ENCODE measurements at regions not wholly inside any gene's neighbourhood (a gene's known extent, or its start where the extent isn't known, plus 50 kb on each side); places are given as distances from the start of the nearest gene placed in this dataset.

DNA sequence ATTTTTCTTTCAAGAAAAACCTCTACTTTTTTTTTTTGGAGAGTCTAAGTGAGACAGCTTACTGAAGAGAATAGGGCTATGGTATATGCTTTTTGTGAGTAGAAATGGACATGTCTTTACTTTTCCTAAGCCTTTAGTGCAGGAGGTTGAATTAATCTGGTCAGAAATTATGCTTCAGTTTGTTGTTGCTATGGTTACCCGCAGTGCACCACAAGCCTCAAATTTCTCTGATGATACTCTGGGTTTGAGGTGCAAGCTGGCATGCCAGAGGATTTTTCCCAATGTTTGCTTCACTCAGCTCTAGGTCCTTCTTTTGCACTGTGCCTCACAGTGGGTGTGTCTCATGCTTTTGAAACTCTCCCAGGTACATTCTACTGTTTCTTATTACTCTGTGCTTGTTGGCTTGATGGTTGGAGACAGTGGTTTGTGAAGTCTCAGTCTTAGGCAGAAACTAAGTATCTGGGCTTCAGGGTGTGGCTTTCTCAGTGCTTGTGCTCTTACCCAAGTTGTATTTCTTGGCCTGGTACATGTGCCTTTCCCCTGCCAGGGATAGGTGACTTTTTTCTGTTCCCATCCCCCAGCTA, 278.3 kb downstream of the RBM43 start:
- WGBS (ENCODE audit: insufficient coverage, low lambda C conversion rate), result no CpG with 5 or more reads among the region's 1 CpG
- DNase-seq, result no peak

GRCh38 chr2:150981826-150982225, 279.8 kb downstream of the RBM43 start:
- H3K4me3 ChIP-seq (ENCODE audit: low read length), result no peak overlapping the region
- peak overlapping the region; percentile 29 for H3K27ac ChIP-seq (ENCODE audit: low read length)
- no peaks in the 10 kb centered on the region for H3K9me3 ChIP-seq (ENCODE audit: control insufficient read depth, low read depth, low read length)
- DNase-seq, result peak; percentile 21 to 37
- H3K36me3 ChIP-seq (ENCODE audit: control insufficient read depth, insufficient read depth, low read length), result no peaks in the 10 kb centered on the region
- no peaks in the 10 kb centered on the region for H3K4me1 ChIP-seq (ENCODE audit: control insufficient read depth, insufficient read depth, low read length)
- WGBS (ENCODE audit: insufficient coverage, low lambda C conversion rate), result no CpG with 5 or more reads among the region's 2 CpGs
- H3K27me3 ChIP-seq (ENCODE audit: control insufficient read depth, insufficient read depth, low read length), result no peaks in the 10 kb centered on the region

More for the DNA sequence above, 278.3 kb downstream of the RBM43 start:
- no peaks in the 10 kb centered on the region for H3K36me3 ChIP-seq (ENCODE audit: control insufficient read depth, insufficient read depth, low read length)
- H3K27ac ChIP-seq (ENCODE audit: low read length), result no peak overlapping the region
- H3K4me3 ChIP-seq (ENCODE audit: low read length), result no peak overlapping the region
- no peaks in the 10 kb centered on the region for H3K9me3 ChIP-seq (ENCODE audit: control insufficient read depth, low read depth, low read length)
- no peaks in the 10 kb centered on the region for H3K27me3 ChIP-seq (ENCODE audit: control insufficient read depth, insufficient read depth, low read length)
- no peaks in the 10 kb centered on the region for H3K4me1 ChIP-seq (ENCODE audit: control insufficient read depth, insufficient read depth, low read length)

- Histone ChIP-seq H3K27me3 (ENCODE audit: control insufficient read depth, insufficient read depth, low read length) (no peaks in the 10 kb centered on the region), H3K4me3 (ENCODE audit: low read length) (no peak overlapping the region), H3K36me3 (ENCODE audit: control insufficient read depth, insufficient read depth, low read length) (no peaks in the 10 kb centered on the region), H3K4me1 (ENCODE audit: control insufficient read depth, insufficient read depth, low read length) (no peaks in the 10 kb centered on the region), H3K9me3 (ENCODE audit: control insufficient read depth, low read depth, low read length) (no peaks in the 10 kb centered on the region), H3K27ac (ENCODE audit: low read length) (no peak overlapping the region)
- WGBS (ENCODE audit: insufficient coverage, low lambda C conversion rate), result no CpG with 5 or more reads among the region's 3 CpGs
- DNase-seq, result no peak
Measured at GRCh38 chr2:150978053-150978452, 283.6 kb downstream of the RBM43 start.

DNA sequence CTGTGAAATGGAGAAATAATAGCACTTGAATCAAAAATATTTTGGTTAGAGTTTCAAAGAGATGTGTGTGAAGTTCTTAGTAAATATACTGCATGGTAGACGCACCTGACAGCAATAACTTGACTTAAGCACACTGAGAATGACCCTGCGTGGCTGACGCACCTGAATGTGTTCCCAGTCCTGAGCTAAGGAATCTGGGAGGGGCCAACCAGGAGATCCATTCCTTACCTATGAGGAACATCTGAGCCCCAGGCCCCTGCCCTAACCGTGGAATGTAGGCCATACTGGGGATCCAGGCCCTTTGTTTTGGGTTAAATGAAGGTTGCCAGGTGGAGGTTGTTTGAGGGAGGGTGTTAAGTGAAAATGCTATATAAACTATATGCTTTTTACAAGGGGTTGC, 284.4 kb downstream of the RBM43 start:
- peak in 1 of 2 donors; percentile 8 for DNase-seq
- WGBS (ENCODE audit: insufficient coverage, low lambda C conversion rate), result no CpG with 5 or more reads among the region's 4 CpGs

GRCh38 chr2:150976604-150977003, 285.1 kb downstream of the RBM43 start:
- H3K9me3 ChIP-seq (ENCODE audit: control insufficient read depth, low read depth, low read length), result no peaks in the 10 kb centered on the region
- H3K4me3 ChIP-seq (ENCODE audit: low read length), result no peak overlapping the region
- H3K27ac ChIP-seq (ENCODE audit: low read length), result no peak overlapping the region
- peaks cover 3% of the 10 kb centered on the region for H3K4me1 ChIP-seq (ENCODE audit: control insufficient read depth, insufficient read depth, low read length)
- DNase-seq, result no peak
- no peaks in the 10 kb centered on the region for H3K36me3 ChIP-seq (ENCODE audit: control insufficient read depth, insufficient read depth, low read length)
- H3K27me3 ChIP-seq (ENCODE audit: control insufficient read depth, insufficient read depth, low read length), result no peaks in the 10 kb centered on the region

More for the DNA sequence above, 284.4 kb downstream of the RBM43 start:
- H3K9me3 ChIP-seq (ENCODE audit: control insufficient read depth, low read depth, low read length), result no peaks in the 10 kb centered on the region
- no peak overlapping the region for H3K4me3 ChIP-seq (ENCODE audit: low read length)
- H3K4me1 ChIP-seq (ENCODE audit: control insufficient read depth, insufficient read depth, low read length), result no peaks in the 10 kb centered on the region
- no peaks in the 10 kb centered on the region for H3K27me3 ChIP-seq (ENCODE audit: control insufficient read depth, insufficient read depth, low read length)
- H3K27ac ChIP-seq (ENCODE audit: low read length), result no peak overlapping the region
- no peaks in the 10 kb centered on the region for H3K36me3 ChIP-seq (ENCODE audit: control insufficient read depth, insufficient read depth, low read length)

- Histone ChIP-seq H3K36me3 (ENCODE audit: control insufficient read depth, insufficient read depth, low read length) (no peaks in the 10 kb centered on the region), H3K27ac (ENCODE audit: low read length) (no peak overlapping the region), H3K9me3 (ENCODE audit: control insufficient read depth, low read depth, low read length) (no peaks in the 10 kb centered on the region), H3K4me3 (ENCODE audit: low read length) (no peak overlapping the region), H3K4me1 (ENCODE audit: control insufficient read depth, insufficient read depth, low read length) (peaks cover 3% of the 10 kb centered on the region), H3K27me3 (ENCODE audit: control insufficient read depth, insufficient read depth, low read length) (no peaks in the 10 kb centered on the region)
- peak in 1 of 2 donors; percentile 11 for DNase-seq
Measured at GRCh38 chr2:150974864-150975263, 286.8 kb downstream of the RBM43 start.

DNA sequence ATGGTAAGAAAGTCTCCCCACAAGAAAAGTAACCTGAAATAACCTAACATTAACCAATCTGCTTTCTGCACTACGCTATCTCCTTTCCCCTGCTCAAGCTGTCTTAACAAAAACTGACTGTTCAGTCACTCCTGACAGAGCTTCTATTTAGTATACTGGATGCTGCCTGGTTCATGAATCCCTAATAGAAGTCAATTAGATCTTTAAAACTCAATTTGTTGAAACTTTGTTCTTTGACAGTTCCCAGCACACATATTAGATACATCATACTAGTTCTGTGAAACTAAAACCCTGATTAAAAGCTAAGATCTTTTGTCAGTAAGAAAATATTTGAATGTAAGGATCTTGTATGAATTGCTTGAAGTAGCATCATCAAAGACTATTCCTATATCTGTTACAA, 287.4 kb downstream of the RBM43 start:
- Histone ChIP-seq H3K4me3 (ENCODE audit: low read length) (no peak overlapping the region), H3K27me3 (ENCODE audit: control insufficient read depth, insufficient read depth, low read length) (no peaks in the 10 kb centered on the region), H3K4me1 (ENCODE audit: control insufficient read depth, insufficient read depth, low read length) (peaks cover 3% of the 10 kb centered on the region), H3K9me3 (ENCODE audit: control insufficient read depth, low read depth, low read length) (no peaks in the 10 kb centered on the region), H3K36me3 (ENCODE audit: control insufficient read depth, insufficient read depth, low read length) (no peaks in the 10 kb centered on the region), H3K27ac (ENCODE audit: low read length) (no peak overlapping the region)
- WGBS (ENCODE audit: insufficient coverage, low lambda C conversion rate), result 50% methylated on average over 1 of the region's 1 CpG
- no peak for DNase-seq

GRCh38 chr2:150971910-150972309, 289.8 kb downstream of the RBM43 start:
- no peak overlapping the region for H3K27ac ChIP-seq (ENCODE audit: low read length)
- H3K36me3 ChIP-seq (ENCODE audit: control insufficient read depth, insufficient read depth, low read length), result no peaks in the 10 kb centered on the region
- WGBS (ENCODE audit: insufficient coverage, low lambda C conversion rate), result 0% methylated on average over 1 of the region's 3 CpGs
- peaks cover 3% of the 10 kb centered on the region for H3K4me1 ChIP-seq (ENCODE audit: control insufficient read depth, insufficient read depth, low read length)
- no peaks in the 10 kb centered on the region for H3K9me3 ChIP-seq (ENCODE audit: control insufficient read depth, low read depth, low read length)
- peak in 1 of 2 donors; percentile 20 for DNase-seq
- no peaks in the 10 kb centered on the region for H3K27me3 ChIP-seq (ENCODE audit: control insufficient read depth, insufficient read depth, low read length)
- no peak overlapping the region for H3K4me3 ChIP-seq (ENCODE audit: low read length)

GRCh38 chr2:150963336-150963735, 298.3 kb downstream of the RBM43 start:
- H3K27me3 ChIP-seq (ENCODE audit: control insufficient read depth, insufficient read depth, low read length), result no peaks in the 10 kb centered on the region
- no peaks in the 10 kb centered on the region for H3K9me3 ChIP-seq (ENCODE audit: control insufficient read depth, low read depth, low read length)
- WGBS (ENCODE audit: insufficient coverage, low lambda C conversion rate), result no CpG with 5 or more reads among the region's 5 CpGs
- no peak overlapping the region for H3K4me3 ChIP-seq (ENCODE audit: low read length)
- no peaks in the 10 kb centered on the region for H3K4me1 ChIP-seq (ENCODE audit: control insufficient read depth, insufficient read depth, low read length)
- no peaks in the 10 kb centered on the region for H3K36me3 ChIP-seq (ENCODE audit: control insufficient read depth, insufficient read depth, low read length)
- DNase-seq, result no peak
- H3K27ac ChIP-seq (ENCODE audit: low read length), result no peak overlapping the region

GRCh38 chr2:150955231-150955630, 306.4 kb downstream of the RBM43 start:
- Histone ChIP-seq H3K27ac (ENCODE audit: low read length) (no peak overlapping the region), H3K9me3 (ENCODE audit: control insufficient read depth, low read depth, low read length) (no peaks in the 10 kb centered on the region), H3K36me3 (ENCODE audit: control insufficient read depth, insufficient read depth, low read length) (no peaks in the 10 kb centered on the region), H3K27me3 (ENCODE audit: control insufficient read depth, insufficient read depth, low read length) (no peaks in the 10 kb centered on the region), H3K4me1 (ENCODE audit: control insufficient read depth, insufficient read depth, low read length) (no peaks in the 10 kb centered on the region), H3K4me3 (ENCODE audit: low read length) (no peak overlapping the region)
- WGBS (ENCODE audit: insufficient coverage, low lambda C conversion rate), result no CpG with 5 or more reads among the region's 10 CpGs
- DNase-seq, result no peak

DNA sequence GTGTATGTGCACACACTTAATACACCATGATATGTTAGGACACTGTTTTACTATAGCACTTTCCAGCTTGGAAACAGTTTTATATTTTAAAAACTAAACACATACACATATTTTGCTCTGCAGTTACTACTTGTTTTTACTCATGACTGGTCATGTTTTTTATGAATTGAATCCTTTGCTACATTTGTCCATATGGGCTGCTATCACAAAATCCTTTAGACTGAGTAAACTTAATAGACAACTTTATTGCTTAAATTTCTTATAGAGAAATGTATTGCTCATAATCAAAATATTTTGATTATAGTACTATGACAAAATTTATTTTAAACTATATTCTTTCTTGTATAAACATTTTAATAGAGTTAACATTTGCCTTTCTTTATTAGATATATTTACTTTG, 314.8 kb downstream of the RBM43 start:
- no peaks in the 10 kb centered on the region for H3K27me3 ChIP-seq (ENCODE audit: control insufficient read depth, insufficient read depth, low read length)
- DNase-seq, result no peak
- H3K4me3 ChIP-seq (ENCODE audit: low read length), result no peak overlapping the region
- H3K27ac ChIP-seq (ENCODE audit: low read length), result no peak overlapping the region
- no peaks in the 10 kb centered on the region for H3K36me3 ChIP-seq (ENCODE audit: control insufficient read depth, insufficient read depth, low read length)
- H3K9me3 ChIP-seq (ENCODE audit: control insufficient read depth, low read depth, low read length), result peaks cover 4% of the 10 kb centered on the region
- H3K4me1 ChIP-seq (ENCODE audit: control insufficient read depth, insufficient read depth, low read length), result no peaks in the 10 kb centered on the region
